ENCODE measurements at regions not wholly inside any gene's neighbourhood (a gene's known extent, or its start where the extent isn't known, plus 50 kb on each side); places are given as distances from the start of the nearest gene placed in this dataset.
A peak's percentile ranks its signal among the peaks of the same experiment; 100 is the strongest.

DNA sequence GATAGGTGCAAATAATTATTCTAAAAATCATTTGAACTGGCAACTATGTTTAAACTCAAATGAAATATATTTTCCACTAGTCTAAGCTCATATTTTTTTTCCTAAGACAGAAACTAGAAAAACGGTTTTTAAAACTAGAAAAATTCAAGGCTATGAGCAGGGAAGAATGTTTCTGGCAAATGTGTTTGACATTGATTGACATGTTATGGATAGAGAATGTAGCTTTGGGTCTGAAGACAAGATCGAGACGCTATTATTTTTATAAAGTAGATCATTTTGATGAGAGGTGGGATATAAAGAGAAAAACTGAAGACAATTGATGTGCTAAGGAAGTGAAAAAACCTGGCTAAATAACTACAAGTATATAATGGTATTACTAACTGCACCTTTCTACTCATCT, 415.2 kb downstream of the GABRB3 start:
- H3K4me2 ChIP-seq (ENCODE audit: low read length): no peak overlapping the region
- no peak overlapping the region for H3K4me3 ChIP-seq (ENCODE audit: low read length)
- no peaks in the 10 kb centered on the region for H3K9me3 ChIP-seq (ENCODE audit: low read length)
- H2AFZ ChIP-seq (ENCODE audit: low read depth, low read length): no peak overlapping the region
- no peaks in the 10 kb centered on the region for H3K9me2 ChIP-seq (ENCODE audit: insufficient read depth, low read length)
- H4K20me1 ChIP-seq (ENCODE audit: insufficient read depth): no peaks in the 10 kb centered on the region
- no peak overlapping the region for H3K9ac ChIP-seq (ENCODE audit: low read length)
- H3K27ac ChIP-seq (ENCODE audit: low read length): peak overlapping the region; percentile 35
- H3F3A ChIP-seq (ENCODE audit: insufficient read depth, low read length, poor library complexity, severe bottlenecking): no peaks in the 10 kb centered on the region
- no peaks in the 10 kb centered on the region for H3K27me3 ChIP-seq (ENCODE audit: insufficient read depth, low read depth, low read length)
- TF ChIP-seq RAD21 (conservative IDR thresholded peaks at IDR 0.05): no peak
- TF ChIP-seq, protein P1, sequence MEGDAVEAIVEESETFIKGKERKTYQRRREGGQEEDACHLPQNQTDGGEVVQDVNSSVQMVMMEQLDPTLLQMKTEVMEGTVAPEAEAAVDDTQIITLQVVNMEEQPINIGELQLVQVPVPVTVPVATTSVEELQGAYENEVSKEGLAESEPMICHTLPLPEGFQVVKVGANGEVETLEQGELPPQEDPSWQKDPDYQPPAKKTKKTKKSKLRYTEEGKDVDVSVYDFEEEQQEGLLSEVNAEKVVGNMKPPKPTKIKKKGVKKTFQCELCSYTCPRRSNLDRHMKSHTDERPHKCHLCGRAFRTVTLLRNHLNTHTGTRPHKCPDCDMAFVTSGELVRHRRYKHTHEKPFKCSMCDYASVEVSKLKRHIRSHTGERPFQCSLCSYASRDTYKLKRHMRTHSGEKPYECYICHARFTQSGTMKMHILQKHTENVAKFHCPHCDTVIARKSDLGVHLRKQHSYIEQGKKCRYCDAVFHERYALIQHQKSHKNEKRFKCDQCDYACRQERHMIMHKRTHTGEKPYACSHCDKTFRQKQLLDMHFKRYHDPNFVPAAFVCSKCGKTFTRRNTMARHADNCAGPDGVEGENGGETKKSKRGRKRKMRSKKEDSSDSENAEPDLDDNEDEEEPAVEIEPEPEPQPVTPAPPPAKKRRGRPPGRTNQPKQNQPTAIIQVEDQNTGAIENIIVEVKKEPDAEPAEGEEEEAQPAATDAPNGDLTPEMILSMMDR (IDR thresholded peaks at IDR 0.05; ENCODE audit: poor library complexity, severe bottlenecking): no peak
- TF ChIP-seq POLR2AphosphoS5 (IDR thresholded peaks at IDR 0.05): peak; percentile 62
- no peak for TF ChIP-seq SMC3 (conservative IDR thresholded peaks at IDR 0.05; ENCODE audit: poor library complexity)
- TF ChIP-seq MXI1 (conservative IDR thresholded peaks at IDR 0.05; ENCODE audit: poor library complexity, severe bottlenecking): no peak
- TF ChIP-seq TAF1 (IDR thresholded peaks at IDR 0.05; ENCODE audit: low read depth): no peak
- TF ChIP-seq, protein P2, sequence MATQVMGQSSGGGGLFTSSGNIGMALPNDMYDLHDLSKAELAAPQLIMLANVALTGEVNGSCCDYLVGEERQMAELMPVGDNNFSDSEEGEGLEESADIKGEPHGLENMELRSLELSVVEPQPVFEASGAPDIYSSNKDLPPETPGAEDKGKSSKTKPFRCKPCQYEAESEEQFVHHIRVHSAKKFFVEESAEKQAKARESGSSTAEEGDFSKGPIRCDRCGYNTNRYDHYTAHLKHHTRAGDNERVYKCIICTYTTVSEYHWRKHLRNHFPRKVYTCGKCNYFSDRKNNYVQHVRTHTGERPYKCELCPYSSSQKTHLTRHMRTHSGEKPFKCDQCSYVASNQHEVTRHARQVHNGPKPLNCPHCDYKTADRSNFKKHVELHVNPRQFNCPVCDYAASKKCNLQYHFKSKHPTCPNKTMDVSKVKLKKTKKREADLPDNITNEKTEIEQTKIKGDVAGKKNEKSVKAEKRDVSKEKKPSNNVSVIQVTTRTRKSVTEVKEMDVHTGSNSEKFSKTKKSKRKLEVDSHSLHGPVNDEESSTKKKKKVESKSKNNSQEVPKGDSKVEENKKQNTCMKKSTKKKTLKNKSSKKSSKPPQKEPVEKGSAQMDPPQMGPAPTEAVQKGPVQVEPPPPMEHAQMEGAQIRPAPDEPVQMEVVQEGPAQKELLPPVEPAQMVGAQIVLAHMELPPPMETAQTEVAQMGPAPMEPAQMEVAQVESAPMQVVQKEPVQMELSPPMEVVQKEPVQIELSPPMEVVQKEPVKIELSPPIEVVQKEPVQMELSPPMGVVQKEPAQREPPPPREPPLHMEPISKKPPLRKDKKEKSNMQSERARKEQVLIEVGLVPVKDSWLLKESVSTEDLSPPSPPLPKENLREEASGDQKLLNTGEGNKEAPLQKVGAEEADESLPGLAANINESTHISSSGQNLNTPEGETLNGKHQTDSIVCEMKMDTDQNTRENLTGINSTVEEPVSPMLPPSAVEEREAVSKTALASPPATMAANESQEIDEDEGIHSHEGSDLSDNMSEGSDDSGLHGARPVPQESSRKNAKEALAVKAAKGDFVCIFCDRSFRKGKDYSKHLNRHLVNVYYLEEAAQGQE (IDR thresholded peaks at IDR 0.05; ENCODE audit: borderline replicate concordance): no peak
- peak; percentile 86 for TF ChIP-seq EP300 (conservative IDR thresholded peaks at IDR 0.05; ENCODE audit: poor library complexity, severe bottlenecking)
- no peak for TF ChIP-seq EZH2 (IDR thresholded peaks at IDR 0.05; ENCODE audit: borderline replicate concordance, insufficient read depth, low read length, poor library complexity, severe bottlenecking)
- no peaks in the 10 kb centered on the region for H3K36me3 ChIP-seq (ENCODE audit: insufficient read depth, low read length)
- no peaks in the 10 kb centered on the region for H3K79me2 ChIP-seq (replicated peaks; ENCODE audit: insufficient read depth, low read length)

DNA sequence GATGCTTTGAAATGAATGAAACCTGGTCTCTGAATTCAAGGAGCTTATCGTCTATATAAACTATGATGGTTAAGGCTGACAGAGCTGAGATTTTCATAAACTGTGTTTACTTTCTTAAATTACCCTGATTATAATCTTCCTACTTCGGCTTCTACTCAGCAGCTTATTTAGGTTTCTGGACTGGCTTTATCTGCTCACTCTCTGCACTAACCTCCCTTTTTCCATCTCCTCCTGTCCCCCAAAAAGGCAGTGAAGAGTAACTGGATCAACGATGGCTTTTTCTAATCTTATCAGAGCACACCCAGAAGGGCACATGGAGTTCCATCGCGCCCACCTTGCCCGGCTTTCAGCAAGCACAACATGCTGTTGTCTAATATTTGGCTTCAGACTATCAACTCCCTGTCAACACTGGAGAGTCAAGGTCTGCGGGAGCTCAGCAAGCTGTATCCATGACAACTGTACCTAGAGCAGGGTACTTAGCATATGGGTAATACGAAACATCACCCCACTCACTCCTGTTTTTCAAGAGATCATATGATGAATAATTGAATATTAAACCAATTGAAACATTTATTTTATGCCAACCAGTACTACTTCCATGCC, 417.3 kb downstream of the GABRB3 start:
- TF ChIP-seq SMC3 (conservative IDR thresholded peaks at IDR 0.05; ENCODE audit: poor library complexity) (peak; percentile 39), EP300 (conservative IDR thresholded peaks at IDR 0.05; ENCODE audit: poor library complexity, severe bottlenecking) (peak; percentile 85), RAD21 (conservative IDR thresholded peaks at IDR 0.05) (peak; percentile 36), POLR2AphosphoS5 (IDR thresholded peaks at IDR 0.05) (peak; percentile 70), MXI1 (conservative IDR thresholded peaks at IDR 0.05; ENCODE audit: poor library complexity, severe bottlenecking) (peak; percentile 46), EZH2 (IDR thresholded peaks at IDR 0.05; ENCODE audit: borderline replicate concordance, insufficient read depth, low read length, poor library complexity, severe bottlenecking) (no peak), TAF1 (IDR thresholded peaks at IDR 0.05; ENCODE audit: low read depth) (no peak)
- TF ChIP-seq, protein P2 (IDR thresholded peaks at IDR 0.05; ENCODE audit: borderline replicate concordance): peak; percentile 77
- TF ChIP-seq, protein P1 (IDR thresholded peaks at IDR 0.05; ENCODE audit: poor library complexity, severe bottlenecking): no peak
- Histone ChIP-seq H3K9me3 (ENCODE audit: low read length) (no peaks in the 10 kb centered on the region), H3K27ac (ENCODE audit: low read length) (peak overlapping the region; percentile 69), H3K4me2 (ENCODE audit: low read length) (peak overlapping the region; percentile 47), H2AFZ (ENCODE audit: low read depth, low read length) (no peak overlapping the region), H3K9me2 (ENCODE audit: insufficient read depth, low read length) (no peaks in the 10 kb centered on the region), H4K20me1 (ENCODE audit: insufficient read depth) (no peaks in the 10 kb centered on the region), H3K79me2 (replicated peaks; ENCODE audit: insufficient read depth, low read length) (no peaks in the 10 kb centered on the region), H3K36me3 (ENCODE audit: insufficient read depth, low read length) (no peaks in the 10 kb centered on the region), H3K27me3 (ENCODE audit: insufficient read depth, low read depth, low read length) (no peaks in the 10 kb centered on the region), H3F3A (ENCODE audit: insufficient read depth, low read length, poor library complexity, severe bottlenecking) (no peaks in the 10 kb centered on the region), H3K4me3 (ENCODE audit: low read length) (peak overlapping the region; percentile 39), H3K9ac (ENCODE audit: low read length) (peak overlapping the region; percentile 52)

Measured in neural cell (in vitro differentiated cells).